ENCODE measurements at regions not wholly inside any gene's neighbourhood (a gene's known extent, or its start where the extent isn't known, plus 50 kb on each side); places are given as distances from the start of the nearest gene placed in this dataset.

GRCh38 chr4:22031423-22031822, 82.9 kb upstream of the KCNIP4 start:
- no peak overlapping the region for H3K4me2 ChIP-seq (ENCODE audit: extremely low read depth, insufficient read depth, low read length)
- no peak overlapping the region for H3K27ac ChIP-seq (ENCODE audit: insufficient read depth, low read length)
- no peaks in the 10 kb centered on the region for H3K36me3 ChIP-seq (ENCODE audit: control insufficient read depth, insufficient read depth, low read length)
- H3K9ac ChIP-seq (ENCODE audit: insufficient read depth, low read length) = no peak overlapping the region
- DNase-seq (ENCODE audit: low read depth in 2 of 2) = no peak
- H3K27me3 ChIP-seq (ENCODE audit: control insufficient read depth, insufficient read depth, low read length) = no peaks in the 10 kb centered on the region
- H3K9me3 ChIP-seq (ENCODE audit: control insufficient read depth, insufficient read depth, low read depth, low read length) = no peaks in the 10 kb centered on the region
- no peaks in the 10 kb centered on the region for H4K20me1 ChIP-seq (ENCODE audit: control insufficient read depth, extremely low read depth, insufficient read depth, low read length)
- H2AFZ ChIP-seq (ENCODE audit: low read length) = no peak overlapping the region
- H3K79me2 ChIP-seq (ENCODE audit: control insufficient read depth, insufficient read depth, low read length) = no peaks in the 10 kb centered on the region
- no peak overlapping the region for H3K4me3 ChIP-seq (replicated peaks in 1 of 4; ENCODE audit: control extremely low read depth in 1 of 4, insufficient read depth in 1 of 4, low read depth in 3 of 4, low read length in 4 of 4)
- TF ChIP-seq EZH2 (IDR thresholded peaks at IDR 0.05; ENCODE audit: low read length, missing control alignments) = no peak
- TF ChIP-seq, protein P1, sequence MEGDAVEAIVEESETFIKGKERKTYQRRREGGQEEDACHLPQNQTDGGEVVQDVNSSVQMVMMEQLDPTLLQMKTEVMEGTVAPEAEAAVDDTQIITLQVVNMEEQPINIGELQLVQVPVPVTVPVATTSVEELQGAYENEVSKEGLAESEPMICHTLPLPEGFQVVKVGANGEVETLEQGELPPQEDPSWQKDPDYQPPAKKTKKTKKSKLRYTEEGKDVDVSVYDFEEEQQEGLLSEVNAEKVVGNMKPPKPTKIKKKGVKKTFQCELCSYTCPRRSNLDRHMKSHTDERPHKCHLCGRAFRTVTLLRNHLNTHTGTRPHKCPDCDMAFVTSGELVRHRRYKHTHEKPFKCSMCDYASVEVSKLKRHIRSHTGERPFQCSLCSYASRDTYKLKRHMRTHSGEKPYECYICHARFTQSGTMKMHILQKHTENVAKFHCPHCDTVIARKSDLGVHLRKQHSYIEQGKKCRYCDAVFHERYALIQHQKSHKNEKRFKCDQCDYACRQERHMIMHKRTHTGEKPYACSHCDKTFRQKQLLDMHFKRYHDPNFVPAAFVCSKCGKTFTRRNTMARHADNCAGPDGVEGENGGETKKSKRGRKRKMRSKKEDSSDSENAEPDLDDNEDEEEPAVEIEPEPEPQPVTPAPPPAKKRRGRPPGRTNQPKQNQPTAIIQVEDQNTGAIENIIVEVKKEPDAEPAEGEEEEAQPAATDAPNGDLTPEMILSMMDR (conservative IDR thresholded peaks at IDR 0.05 in 1 of 2, IDR thresholded peaks at IDR 0.05 in 1 of 2; ENCODE audit: low read depth in 1 of 2, low read length in 2 of 2) = no peak
- H3K4me1 ChIP-seq (ENCODE audit: control insufficient read depth, extremely low read depth, insufficient read depth, low read length) = no peaks in the 10 kb centered on the region

GRCh38 chr4:22030881-22031280, 82.3 kb upstream of the KCNIP4 start:
- H2AFZ ChIP-seq (ENCODE audit: low read length) = no peak overlapping the region
- H3K4me1 ChIP-seq (ENCODE audit: control insufficient read depth, extremely low read depth, insufficient read depth, low read length) = no peaks in the 10 kb centered on the region
- H4K20me1 ChIP-seq (ENCODE audit: control insufficient read depth, extremely low read depth, insufficient read depth, low read length) = no peaks in the 10 kb centered on the region
- no peaks in the 10 kb centered on the region for H3K27me3 ChIP-seq (ENCODE audit: control insufficient read depth, insufficient read depth, low read length)
- H3K36me3 ChIP-seq (ENCODE audit: control insufficient read depth, insufficient read depth, low read length) = no peaks in the 10 kb centered on the region
- H3K79me2 ChIP-seq (ENCODE audit: control insufficient read depth, insufficient read depth, low read length) = no peaks in the 10 kb centered on the region
- H3K4me2 ChIP-seq (ENCODE audit: extremely low read depth, insufficient read depth, low read length) = no peak overlapping the region
- H3K9me3 ChIP-seq (ENCODE audit: control insufficient read depth, insufficient read depth, low read depth, low read length) = no peaks in the 10 kb centered on the region
- TF ChIP-seq, protein P1 (conservative IDR thresholded peaks at IDR 0.05 in 1 of 2, IDR thresholded peaks at IDR 0.05 in 1 of 2; ENCODE audit: low read depth in 1 of 2, low read length in 2 of 2) = no peak
- no peak for TF ChIP-seq EZH2 (IDR thresholded peaks at IDR 0.05; ENCODE audit: low read length, missing control alignments)
- H3K4me3 ChIP-seq (replicated peaks in 1 of 4; ENCODE audit: control extremely low read depth in 1 of 4, insufficient read depth in 1 of 4, low read depth in 3 of 4, low read length in 4 of 4) = no peak overlapping the region
- DNase-seq (ENCODE audit: low read depth in 2 of 2) = no peak
- H3K9ac ChIP-seq (ENCODE audit: insufficient read depth, low read length) = no peak overlapping the region
- no peak overlapping the region for H3K27ac ChIP-seq (ENCODE audit: insufficient read depth, low read length)

- no peak for DNase-seq (ENCODE audit: low read depth in 2 of 2)
- Histone ChIP-seq H4K20me1 (ENCODE audit: control insufficient read depth, extremely low read depth, insufficient read depth, low read length) (no peaks in the 10 kb centered on the region), H3K27me3 (ENCODE audit: control insufficient read depth, insufficient read depth, low read length) (no peaks in the 10 kb centered on the region), H3K9me3 (ENCODE audit: control insufficient read depth, insufficient read depth, low read depth, low read length) (no peaks in the 10 kb centered on the region), H3K79me2 (ENCODE audit: control insufficient read depth, insufficient read depth, low read length) (no peaks in the 10 kb centered on the region), H3K4me2 (ENCODE audit: extremely low read depth, insufficient read depth, low read length) (no peak overlapping the region), H3K9ac (ENCODE audit: insufficient read depth, low read length) (no peak overlapping the region), H2AFZ (ENCODE audit: low read length) (no peak overlapping the region), H3K36me3 (ENCODE audit: control insufficient read depth, insufficient read depth, low read length) (no peaks in the 10 kb centered on the region), H3K27ac (ENCODE audit: insufficient read depth, low read length) (no peak overlapping the region), H3K4me3 (replicated peaks in 1 of 4; ENCODE audit: control extremely low read depth in 1 of 4, insufficient read depth in 1 of 4, low read depth in 3 of 4, low read length in 4 of 4) (no peak overlapping the region), H3K4me1 (ENCODE audit: control insufficient read depth, extremely low read depth, insufficient read depth, low read length) (no peaks in the 10 kb centered on the region)
- TF ChIP-seq, protein P1 (conservative IDR thresholded peaks at IDR 0.05 in 1 of 2, IDR thresholded peaks at IDR 0.05 in 1 of 2; ENCODE audit: low read depth in 1 of 2, low read length in 2 of 2) = no peak
- TF ChIP-seq EZH2 (IDR thresholded peaks at IDR 0.05; ENCODE audit: low read length, missing control alignments) = no peak
Observed at GRCh38 chr4:22030307-22030706, 81.7 kb upstream of the KCNIP4 start.

All from fibroblast of lung (primary cell).